Cardiac muscle cell (in vitro differentiated cells and primary cell): ENCODE measurements at regions not wholly inside any gene's neighbourhood (a gene's known extent, or its start where the extent isn't known, plus 50 kb on each side); places are given as distances from the start of the nearest gene placed in this dataset.

ENCODE experiments used
- DNase-seq, 2 donors: peaks; one replicate each; pipeline versions ENCODE4 v3.0.0 to v3.0.0-alpha.2; 2010 to 2017; ENCODE audit warnings: low read depth in 1 of 2, low spot score in 1 of 2
- H3K27ac ChIP-seq: fragments of 200-600 bp; sonication (generic); 2 replicates; pipeline ENCODE4 v1.5.1; 2016
- H3K27me3 ChIP-seq: fragments of 200-600 bp; sonication (generic); 2 replicates; pipeline ENCODE4 v1.6.0; 2016; ENCODE audit warnings: control low read depth
- H3K36me3 ChIP-seq: fragments of 200-600 bp; sonication (generic); 2 replicates; pipeline ENCODE4 v1.5.1; 2016; ENCODE audit warnings: control low read depth
- H3K4me1 ChIP-seq: fragments of 200-600 bp; sonication (generic); 2 replicates; pipeline ENCODE4 v1.8.1; 2017; ENCODE audit warnings: low read depth, mild to moderate bottlenecking, mixed run types
- H3K4me3 ChIP-seq: fragments of 200-600 bp; sonication (generic); 2 replicates; pipeline ENCODE4 v1.5.1; 2016; ENCODE audit warnings: mild to moderate bottlenecking
- H3K9me3 ChIP-seq: fragments of 200-600 bp; sonication (generic); 2 replicates; pipeline ENCODE4 v1.5.1; 2017; ENCODE audit warnings: low read depth, mild to moderate bottlenecking, control low read depth
- CTCF ChIP-seq: IDR thresholded peaks from 2 replicates; pipeline ENCODE4 v1.5.1; 2012; ENCODE audit warnings: low read depth, mild to moderate bottlenecking, low read length

- peak in 1 of 2 donors; percentile 89 for DNase-seq
- no peaks in the 10 kb centered on the region for H3K9me3 ChIP-seq
- H3K36me3 ChIP-seq: no peaks in the 10 kb centered on the region
- no peak overlapping the region for H3K4me3 ChIP-seq
- no peak for TF ChIP-seq CTCF
- H3K27ac ChIP-seq: no peak overlapping the region
- H3K4me1 ChIP-seq: peaks cover 5% of the 10 kb centered on the region
- H3K27me3 ChIP-seq: no peaks in the 10 kb centered on the region
These were observed 145.3 kb downstream of the C1D start for GRCh38 chr2:67917332-67918054.

GRCh38 chr2:67918471-67918870 is 144.3 kb downstream of the C1D start:
- peaks cover 5% of the 10 kb centered on the region for H3K4me1 ChIP-seq
- no peak for DNase-seq
- H3K36me3 ChIP-seq: no peaks in the 10 kb centered on the region
- TF ChIP-seq CTCF: no peak
- no peaks in the 10 kb centered on the region for H3K27me3 ChIP-seq
- no peak overlapping the region for H3K4me3 ChIP-seq
- H3K27ac ChIP-seq: no peak overlapping the region
- no peaks in the 10 kb centered on the region for H3K9me3 ChIP-seq

GRCh38 chr2:67919490-67919889 is 143.3 kb downstream of the C1D start:
- H3K36me3 ChIP-seq: no peaks in the 10 kb centered on the region
- H3K9me3 ChIP-seq: no peaks in the 10 kb centered on the region
- no peak for TF ChIP-seq CTCF
- no peaks in the 10 kb centered on the region for H3K27me3 ChIP-seq
- peak; percentile 8 to 23 for DNase-seq
- H3K27ac ChIP-seq: no peak overlapping the region
- H3K4me3 ChIP-seq: no peak overlapping the region
- H3K4me1 ChIP-seq: peaks cover 5% of the 10 kb centered on the region

- no peak overlapping the region for H3K27ac ChIP-seq
- no peaks in the 10 kb centered on the region for H3K36me3 ChIP-seq
- no peaks in the 10 kb centered on the region for H3K9me3 ChIP-seq
- peak in 1 of 2 donors; percentile 15 for DNase-seq
- no peak for TF ChIP-seq CTCF
- peaks cover 5% of the 10 kb centered on the region for H3K4me1 ChIP-seq
- H3K4me3 ChIP-seq: no peak overlapping the region
- H3K27me3 ChIP-seq: no peaks in the 10 kb centered on the region
These were observed 140.6 kb downstream of the C1D start for GRCh38 chr2:67922080-67922785.

- DNase-seq: peak in 1 of 2 donors; percentile 29
- Histone ChIP-seq H3K27ac (no peak overlapping the region), H3K27me3 (no peaks in the 10 kb centered on the region), H3K36me3 (no peaks in the 10 kb centered on the region), H3K4me3 (no peak overlapping the region), H3K4me1 (peaks cover 5% of the 10 kb centered on the region), H3K9me3 (no peaks in the 10 kb centered on the region)
- no peak for TF ChIP-seq CTCF
These were observed 139.1 kb downstream of the C1D start for GRCh38 chr2:67923696-67924095.
